ENCODE measurements at regions not wholly inside any gene's neighbourhood (a gene's known extent, or its start where the extent isn't known, plus 50 kb on each side); places are given as distances from the start of the nearest gene placed in this dataset.

DNA sequence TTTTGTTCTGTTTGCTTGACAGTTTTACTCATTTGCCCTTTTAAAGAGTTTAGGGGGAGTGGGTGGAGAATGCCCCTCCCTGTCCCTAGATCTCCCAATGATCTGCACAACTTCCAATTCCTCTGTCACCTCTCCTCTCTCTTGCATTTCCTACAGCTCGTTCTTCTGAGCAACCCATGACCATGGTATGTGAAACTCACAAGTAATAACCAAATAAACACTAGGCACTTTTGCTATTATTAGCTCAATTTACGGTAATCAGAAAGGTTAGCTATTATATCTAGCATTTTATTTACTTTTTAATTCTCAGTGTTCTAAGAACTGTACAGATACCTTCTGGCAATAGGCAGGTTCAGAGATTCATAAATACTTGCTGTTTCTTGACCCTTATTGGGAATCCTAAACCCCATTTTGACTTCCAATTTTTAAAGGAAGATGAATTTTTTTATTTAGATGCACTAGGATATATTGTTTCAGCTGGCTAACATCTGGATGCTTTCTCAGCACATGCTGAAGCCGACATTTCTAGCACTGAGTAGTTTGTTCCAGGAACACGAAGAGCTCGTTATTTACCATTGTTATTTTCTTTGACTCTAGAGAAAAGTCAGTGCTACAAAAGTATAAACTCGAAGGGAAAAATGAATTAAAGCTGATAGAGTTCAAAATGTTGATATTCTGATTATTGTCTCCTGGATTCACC is 194.7 kb upstream of the TLL1 start:
- no peak for DNase-seq

DNA sequence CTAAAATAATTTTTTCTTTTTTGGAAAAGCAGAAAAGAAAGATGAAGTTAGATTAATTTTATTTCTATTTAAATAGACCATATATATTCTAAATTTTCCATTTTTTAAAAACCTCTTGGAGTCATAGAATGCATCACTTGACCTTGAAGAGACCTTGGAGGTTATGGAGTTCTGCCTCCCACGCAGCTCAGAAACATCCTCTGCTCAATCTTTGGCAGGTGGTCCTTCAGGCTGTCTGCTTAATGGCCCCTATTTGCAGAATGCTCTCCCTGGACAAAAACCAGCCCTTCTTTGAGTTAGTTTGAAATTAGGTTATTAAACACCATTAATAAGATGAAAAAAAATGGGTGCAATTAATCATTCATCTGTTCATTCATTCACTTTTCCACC is 194.1 kb upstream of the TLL1 start:
- DNase-seq = no peak

DNA sequence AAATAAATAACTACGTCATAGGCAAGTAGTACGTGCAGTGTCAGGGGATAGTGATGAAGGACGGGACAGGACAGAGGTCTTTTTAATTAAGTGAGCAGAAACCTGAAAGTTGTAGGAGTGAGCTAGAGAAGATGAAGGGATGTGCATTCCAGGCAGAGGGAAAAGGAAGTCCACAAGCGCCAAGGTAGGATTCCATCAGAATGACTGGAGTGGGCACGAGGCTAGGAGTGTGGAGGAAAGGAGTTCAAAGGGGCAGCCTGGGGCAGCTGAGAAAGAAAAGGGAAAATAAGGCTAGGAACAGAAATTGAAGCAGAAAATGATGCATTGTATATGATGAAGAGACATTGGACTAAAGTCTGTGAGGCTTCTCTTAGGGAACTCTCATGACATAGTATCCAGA is 192.2 kb upstream of the TLL1 start:
- DNase-seq = no peak

DNA sequence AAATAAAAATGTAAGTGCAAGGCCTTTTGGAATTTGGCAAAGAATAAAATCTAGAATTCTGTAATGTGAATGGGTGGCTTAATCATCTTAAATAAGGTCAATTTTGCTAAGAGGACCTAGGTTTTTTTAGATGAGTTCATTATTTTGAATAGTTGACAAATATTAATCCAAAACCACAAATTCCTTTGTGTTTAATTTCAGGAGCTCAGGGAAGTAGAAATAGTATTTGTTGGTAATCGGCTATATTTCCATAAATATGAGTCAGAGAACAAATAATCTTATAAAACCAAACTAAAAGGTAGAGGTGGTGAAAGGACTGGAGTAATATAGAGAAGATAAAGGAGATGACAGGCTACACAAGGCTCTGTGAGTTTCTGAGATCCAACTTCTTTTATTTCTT is 190.4 kb upstream of the TLL1 start:
- no peak for DNase-seq

DNA sequence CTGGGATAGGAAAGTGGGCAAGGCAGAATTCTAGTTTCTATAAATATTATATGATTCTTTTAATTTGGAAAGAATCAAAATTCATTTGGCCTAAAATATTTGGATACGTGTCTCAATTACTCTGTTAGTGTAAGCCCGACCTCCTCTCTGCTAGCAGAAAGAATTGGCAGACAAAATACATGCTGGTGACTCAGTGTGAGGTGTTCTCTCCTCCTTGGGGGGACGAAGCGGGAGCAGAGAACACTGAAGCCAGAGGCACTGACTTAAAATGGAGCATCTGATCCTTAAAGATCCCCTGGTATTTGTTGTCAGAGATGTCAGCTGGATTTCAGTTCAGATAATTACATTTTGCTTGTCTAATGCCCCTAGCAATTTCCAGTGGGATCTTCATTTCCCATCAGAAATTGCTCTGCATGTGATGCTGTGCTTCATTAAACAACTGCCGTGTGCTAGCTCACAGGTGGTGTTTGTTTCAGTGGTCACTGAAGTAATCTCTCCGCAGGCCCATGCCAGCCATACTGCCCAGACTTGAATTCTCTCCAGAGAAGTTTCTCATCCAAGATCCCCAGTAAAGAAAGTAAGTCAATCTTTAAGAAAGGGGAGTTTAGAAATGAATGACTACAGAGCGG is 188.7 kb upstream of the TLL1 start:
- DNase-seq = no peak

DNA sequence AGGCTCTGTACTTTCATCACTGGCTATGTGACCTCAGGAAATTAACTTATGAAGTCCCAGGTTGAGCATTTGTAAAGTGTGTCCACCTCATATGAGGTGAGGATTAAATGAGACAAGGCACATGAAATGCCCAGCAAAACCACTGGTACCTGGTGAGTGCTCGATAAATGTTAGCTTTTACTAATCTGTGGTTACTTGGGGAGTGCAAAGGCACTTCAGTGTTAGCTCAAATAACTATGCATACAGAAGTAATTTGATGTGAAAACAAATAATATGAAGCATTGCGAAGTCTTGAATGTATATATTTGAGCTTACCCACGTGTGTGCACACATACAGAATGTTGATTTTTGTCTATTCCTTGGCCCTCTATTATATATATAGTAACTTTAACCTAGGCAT is 186.3 kb upstream of the TLL1 start:
- no peak for DNase-seq

DNA sequence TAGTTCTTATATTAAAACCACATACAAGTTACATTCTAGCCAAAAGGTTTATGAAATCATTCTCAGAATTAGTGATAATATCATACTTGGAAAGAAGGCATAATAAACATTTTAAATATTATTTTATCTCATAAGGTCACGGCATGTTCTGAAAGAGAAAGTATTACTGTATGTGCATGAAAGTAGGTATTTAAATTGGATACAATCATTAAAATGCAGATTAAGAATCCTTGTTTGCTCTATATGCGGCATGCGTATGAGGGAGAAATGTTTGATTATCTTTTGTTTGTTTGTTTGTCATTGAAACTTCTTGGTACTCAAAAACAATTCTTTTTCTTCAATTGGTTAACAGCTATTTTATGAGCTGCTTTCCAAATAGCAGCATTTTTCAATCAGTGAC is 183.9 kb upstream of the TLL1 start:
- no peak for DNase-seq

DNA sequence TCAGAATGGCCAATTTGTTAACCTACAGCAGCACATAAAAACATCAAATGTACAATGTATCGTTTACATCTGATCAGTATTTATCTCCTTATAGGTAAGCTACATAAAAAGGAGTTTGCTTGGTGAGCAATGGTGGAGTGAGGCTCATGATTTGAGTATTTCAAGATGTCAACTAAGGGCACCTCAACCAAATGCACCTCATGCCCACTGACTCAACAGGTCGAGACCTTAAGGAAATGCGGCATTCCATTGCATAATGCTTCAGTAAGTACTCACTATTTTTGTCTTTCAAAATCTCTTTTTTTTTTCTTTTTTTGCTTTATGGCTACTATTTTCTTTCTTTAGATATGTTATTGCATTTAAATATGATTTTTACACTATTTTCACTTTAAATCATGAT is 181.0 kb upstream of the TLL1 start:
- no peak for DNase-seq

DNA sequence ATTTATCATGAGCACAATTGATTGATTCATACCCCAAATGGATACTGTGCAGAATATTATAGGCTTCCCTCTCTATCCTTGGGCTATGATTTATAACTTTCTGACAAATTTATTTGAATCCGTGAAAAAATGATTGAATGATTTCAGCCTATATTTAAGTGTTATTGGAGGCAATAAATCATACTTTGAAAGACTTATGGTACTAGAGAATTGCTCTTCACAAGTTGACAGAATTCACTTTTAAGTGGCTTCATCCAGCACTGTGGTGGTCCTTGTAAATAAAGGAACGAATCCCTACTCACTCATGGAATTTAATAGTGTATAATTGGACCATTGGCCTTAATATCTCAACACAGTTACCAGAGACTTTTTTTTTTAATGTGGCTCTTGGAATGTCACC is 174.8 kb upstream of the TLL1 start:
- DNase-seq = no peak

DNA sequence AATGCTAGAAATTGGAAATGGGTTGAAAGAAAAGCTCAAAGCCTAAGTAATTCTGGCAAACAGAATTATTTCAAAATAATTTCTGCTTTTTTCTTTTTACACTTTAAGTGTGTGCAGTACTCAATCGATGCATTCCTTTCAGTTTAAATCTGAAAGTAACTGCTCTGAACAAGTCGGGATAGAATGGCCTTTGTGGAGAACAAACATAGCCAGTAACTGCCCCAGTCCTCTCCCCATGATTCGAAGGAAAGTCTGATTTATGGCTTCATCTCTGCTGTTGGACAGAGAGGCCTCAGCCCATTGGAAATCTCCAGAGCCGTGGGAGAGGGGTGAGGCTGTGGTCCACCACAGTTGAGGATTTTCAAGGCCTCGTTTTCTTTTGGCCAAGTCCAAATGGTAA is 174.0 kb upstream of the TLL1 start:
- DNase-seq = no peak

DNA sequence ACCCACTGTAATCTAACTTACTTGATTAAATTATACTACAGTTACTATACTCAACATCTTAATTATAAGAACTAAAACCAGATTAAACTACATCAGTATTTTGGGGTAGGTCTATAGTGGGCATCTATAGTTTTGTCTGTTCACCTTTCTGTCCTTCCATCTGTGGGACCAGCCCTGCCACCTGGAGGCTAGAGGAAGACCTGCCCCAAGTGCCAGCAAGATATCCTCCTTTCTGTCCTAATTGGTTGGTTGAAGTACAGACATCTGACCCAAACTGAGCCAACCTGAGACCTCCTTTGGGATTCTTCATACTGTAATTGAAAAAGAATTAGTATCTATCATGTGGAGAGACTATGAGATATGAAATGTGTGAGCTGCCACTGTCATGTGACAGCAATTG is 172.2 kb upstream of the TLL1 start:
- no peak for DNase-seq

DNA sequence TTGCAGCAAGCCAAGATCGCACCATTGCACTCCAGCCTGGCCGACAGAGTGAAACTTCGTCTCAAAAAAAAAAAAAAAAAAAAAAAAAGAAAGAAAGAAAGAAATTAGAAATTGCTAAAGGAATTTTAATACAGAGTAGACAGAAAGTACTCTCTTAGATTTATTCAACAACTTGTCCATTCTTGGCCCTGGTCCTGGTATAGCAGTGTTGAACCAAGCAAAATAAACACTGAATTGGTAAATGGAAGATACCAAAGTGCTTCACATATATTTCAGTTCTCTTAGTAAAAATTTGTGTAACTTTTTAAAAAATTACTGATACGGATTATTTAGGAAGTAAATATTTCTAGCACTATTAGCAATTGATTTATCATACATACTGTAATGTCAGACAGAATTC is 165.9 kb upstream of the TLL1 start:
- no peak for DNase-seq

DNA sequence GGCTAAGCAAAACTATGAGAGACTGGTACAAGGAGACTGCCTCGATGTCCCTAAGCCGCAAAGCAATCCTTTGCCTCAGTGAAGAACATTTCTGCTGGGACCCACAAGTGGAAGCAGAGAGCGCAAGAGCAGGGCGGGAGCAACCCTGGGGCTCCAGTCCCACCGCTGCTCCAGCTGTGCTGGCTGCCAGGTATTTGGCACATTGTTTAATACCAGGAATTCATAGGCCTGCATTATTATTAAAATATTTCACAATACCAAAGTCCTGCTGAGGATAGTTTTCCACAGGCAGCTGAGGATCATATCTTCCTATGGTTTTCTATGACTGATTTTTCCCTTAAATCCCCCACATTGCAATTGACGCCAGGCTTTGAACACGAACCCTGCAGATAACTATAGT is 163.5 kb upstream of the TLL1 start:
- no peak for DNase-seq

DNA sequence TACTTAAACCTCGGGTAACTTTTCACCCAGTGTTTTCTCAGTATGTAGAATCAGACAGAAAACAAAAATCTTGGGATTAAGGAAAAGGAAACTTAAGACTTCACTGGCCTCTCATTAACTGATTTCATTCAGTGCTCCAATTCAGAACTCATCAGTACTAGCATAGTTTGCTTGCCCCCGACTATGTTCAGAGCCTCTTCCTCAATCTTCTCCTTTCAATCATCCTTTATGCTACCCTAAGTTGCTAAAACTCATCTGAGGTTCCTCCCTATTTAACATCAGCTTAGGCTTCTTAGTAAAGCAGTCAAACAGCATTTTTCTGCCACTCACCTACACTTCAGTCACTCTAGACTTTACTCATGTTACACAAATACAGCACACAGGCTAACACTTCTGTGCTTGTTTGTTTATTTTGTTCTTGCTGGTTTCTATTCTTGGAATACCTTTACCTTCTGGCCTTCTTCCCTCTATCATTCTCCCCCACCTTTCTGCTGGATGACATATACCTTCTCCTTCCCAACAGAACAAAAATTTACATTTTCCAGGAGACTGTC is 163.0 kb upstream of the TLL1 start:
- DNase-seq = no peak

DNA sequence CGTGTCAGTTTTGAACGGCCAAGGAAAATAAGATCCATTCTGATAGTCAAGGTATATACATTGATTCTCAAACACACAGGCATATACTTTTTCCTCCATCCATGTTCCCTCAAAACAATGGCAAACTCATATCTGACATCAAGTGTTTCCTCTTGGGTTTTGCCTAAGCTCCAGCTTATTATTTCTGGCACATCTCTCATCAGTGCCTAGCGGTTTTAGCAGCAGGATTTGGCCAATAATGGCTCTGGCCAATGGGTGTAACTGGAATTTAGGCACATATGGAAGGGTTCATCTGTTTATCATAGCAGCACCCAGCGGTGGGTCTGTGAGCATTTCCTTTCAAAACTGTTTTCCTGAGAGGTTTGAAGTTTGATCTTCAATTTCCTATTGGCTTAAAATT is 161.6 kb upstream of the TLL1 start:
- DNase-seq = no peak

DNA sequence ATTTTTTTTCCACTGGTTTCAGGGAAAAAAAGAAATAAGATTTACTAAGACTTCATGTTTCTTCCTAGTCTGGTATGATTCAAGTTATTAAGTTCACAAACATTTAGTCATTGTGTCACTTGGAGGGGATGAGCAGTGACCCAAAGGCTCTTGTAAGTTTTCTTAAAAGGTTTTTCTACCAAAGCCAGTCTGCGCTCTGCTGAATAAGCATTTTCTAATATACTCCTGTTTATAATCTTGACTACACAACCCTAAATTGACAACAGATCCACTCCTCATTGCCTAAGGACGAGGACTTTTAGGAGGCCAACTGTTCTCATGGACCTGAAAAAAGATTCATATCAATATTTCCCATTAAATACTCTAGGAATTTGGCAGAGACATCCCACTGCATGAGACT is 161.1 kb upstream of the TLL1 start:
- no peak for DNase-seq

DNA sequence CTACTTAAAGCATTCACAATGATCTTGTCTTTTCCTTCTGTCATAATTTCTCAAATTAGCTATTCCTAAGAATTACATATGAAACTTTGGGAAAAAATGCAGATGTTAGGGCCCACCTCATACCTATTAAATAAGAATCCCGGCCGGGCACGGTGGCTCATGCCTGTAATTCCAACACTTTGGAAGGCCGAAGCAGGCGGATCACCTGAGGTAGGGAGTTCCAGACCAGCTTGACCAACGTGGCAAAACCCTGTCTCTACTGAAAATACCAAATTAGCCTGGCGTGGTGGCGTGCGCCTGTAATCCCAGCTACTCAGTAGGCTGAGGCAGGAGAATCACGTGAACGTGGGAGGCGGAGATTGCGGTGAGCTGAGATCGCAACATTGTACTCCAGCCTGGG is 158.4 kb upstream of the TLL1 start:
- DNase-seq = no peak

DNA sequence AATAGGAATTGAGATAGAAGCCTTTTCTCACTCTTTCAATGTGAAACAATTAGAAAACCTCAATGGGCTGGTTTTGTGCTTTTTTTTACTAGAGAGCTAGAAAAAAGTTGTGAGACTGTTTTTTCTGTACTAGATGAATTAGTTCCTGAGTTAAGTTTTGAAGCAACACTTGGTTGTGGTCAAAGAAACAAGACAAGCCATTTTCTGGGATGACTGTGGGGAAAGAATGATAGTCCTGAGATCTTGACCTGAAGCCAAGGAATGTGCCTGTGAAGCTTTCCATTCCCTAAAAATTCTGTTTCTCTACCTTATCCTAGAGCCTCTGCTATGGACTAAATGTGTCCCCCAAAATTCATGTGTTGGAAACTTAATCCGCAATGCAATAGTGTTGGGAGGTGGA is 157.8 kb upstream of the TLL1 start:
- no peak for DNase-seq

DNA sequence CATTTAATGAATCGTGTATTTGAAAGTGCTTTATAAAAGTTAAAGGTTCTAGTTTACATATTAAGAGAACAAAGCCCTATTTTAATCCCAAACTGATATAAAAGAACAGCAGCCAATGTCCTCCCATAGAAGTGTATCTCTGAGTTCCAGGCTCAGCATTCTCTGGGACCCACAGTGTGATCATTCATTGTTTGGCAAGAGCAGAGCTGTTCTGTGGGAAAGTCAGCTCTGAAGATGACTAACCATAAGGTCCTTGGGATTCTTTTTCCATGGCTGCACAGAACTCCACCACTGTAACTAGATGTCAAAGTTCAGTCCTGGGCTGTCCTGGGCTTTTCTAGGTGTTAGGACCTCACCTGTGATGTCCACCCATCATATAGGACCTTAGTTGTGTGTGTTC is 157.0 kb upstream of the TLL1 start:
- no peak for DNase-seq

DNA sequence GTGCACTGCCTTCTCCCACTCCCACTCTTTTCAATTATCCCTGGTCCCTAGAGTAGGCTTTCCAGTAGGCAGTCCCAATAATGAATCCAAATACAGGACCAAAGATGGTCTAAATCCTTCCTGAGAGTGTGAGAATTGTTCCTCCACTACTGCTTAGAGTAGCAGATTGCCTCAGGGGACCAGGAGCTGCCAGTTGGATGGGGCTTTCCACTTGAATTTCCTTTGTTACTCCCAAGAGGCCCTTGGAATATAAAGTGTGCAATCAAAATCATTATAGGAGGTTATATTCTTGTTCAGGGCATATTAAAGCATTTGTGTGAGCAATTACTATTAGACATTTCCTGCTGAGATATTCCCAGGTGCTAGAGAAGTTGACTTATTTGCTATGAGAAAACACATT is 156.6 kb upstream of the TLL1 start:
- DNase-seq = peak; percentile 11

DNA sequence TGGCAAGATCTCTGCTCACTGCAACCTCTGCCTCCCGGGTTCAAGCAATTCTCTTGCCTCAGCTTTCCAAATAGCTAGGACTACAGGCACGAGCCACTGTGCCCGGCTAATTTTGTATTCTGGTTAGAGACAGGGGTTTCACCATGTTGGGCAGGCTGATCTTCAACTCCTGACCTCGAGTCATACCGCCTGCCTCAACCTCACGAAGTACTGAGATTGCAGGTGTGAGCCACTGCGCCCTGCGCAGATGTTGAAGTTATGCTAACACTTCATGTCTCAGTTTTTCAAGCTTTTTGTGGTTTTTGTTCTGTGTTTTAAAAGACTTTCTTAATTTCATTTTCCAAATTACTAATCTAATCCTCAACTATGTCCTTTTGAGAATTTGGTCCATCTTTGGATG is 154.4 kb upstream of the TLL1 start:
- DNase-seq = no peak

DNA sequence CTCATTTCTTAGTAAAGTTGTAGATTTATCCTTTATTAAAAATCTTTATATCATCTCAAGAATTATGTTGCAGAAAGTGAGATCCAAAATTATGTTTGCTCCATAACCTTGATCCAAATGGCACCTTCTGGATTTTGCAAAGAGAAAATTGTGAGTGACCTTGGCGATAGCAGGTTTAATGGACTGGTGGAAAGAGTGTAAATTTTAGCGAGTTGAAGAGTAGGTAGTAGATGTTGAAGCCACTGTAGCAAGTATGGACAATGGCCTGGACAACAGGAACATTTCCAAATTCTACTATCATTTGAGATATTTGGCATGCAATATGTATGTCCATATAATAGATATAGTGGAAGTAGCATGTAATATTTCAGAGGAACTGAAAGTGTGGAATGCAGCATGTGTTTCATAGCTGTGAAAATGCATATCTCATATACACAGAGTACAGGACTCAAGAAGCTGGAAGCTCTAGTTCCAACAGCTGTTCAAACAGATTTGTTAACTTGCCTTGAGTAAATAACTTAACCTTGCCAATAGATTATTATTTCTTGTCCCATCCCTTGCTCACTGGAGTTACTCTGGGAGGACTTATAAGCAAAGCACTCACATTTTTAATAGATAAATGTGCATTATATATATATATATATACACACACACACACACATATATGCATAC is 152.5 kb upstream of the TLL1 start:
- no peak for DNase-seq

DNA sequence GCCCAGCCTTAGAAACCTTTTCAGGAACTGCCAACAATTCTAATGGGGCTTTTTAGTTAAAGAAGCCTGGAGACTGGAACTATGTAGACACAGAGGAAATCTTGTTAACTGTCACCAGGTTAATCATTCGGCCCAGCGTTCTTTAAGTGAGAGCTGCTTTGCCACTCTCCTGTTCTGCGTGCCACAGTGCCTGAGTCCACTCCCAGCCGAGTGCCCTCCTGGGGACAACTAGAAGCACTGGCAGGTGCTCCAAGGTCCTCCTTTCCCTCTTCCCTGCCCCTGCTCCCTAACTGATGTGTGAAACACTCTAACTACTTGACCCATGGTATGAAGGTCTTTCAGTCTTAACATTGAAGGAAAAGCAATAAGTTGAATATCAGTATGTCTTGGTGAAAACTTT is 151.2 kb upstream of the TLL1 start:
- DNase-seq = no peak

DNA sequence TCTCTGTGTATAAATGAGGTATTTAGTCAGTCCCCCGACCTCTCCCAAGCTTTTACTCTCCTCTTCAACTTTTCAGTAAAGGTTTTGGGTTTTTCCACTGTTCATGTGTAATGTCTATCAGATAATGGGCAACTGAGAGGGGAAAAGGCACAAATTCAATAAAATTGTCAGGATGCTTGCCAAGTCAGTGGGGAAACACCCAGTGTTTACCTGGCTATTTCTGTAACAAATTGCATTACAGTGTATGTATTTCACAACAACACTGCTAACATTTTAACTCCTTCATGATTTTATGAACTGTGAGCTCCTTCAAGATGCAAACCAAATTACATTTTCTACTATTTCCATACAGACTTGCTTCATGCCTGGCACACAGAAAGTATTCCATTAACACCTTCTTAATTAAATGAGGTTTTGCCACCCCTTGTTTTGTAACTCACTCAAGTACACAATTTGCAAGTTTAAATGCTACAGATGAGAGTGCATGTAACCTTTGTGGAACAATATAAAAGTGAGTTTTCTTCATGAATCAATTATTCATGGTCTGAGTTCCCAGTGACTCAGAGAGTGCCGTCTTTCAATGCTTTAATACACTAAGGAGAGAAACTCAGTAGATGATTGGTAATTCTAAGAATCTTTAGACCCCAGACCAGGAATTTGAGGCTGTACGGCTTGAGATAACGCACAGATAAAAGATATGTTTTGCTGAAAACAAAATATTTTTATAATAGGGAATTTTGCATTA is 149.8 kb upstream of the TLL1 start:
- DNase-seq = no peak

All from NCI-H345 (cell line).